BE2C (cell line): ENCODE measurements at regions not wholly inside any gene's neighbourhood (a gene's known extent, or its start where the extent isn't known, plus 50 kb on each side); places are given as distances from the start of the nearest gene placed in this dataset.
A peak's percentile ranks its signal among the peaks of the same experiment; 100 is the strongest.

Experiments
- DNase-seq: peaks from one replicate; pipeline ENCODE4 v3.0.0-alpha.2; 2020
- H3K27me3 ChIP-seq: fragments of 250-450 bp; sonication (Bioruptor Pico); 2 replicates; pipeline ENCODE4 v1.5.1; 2020; ENCODE audit warnings: mild to moderate bottlenecking
- H3K36me3 ChIP-seq: fragments of 250-450 bp; sonication (Bioruptor Pico); 2 replicates; pipeline ENCODE4 v1.5.1; 2020; ENCODE audit warnings: mild to moderate bottlenecking
- H3K4me1 ChIP-seq: fragments of 250-450 bp; sonication (Bioruptor Pico); 2 replicates; pipeline ENCODE4 v1.5.1; 2020
- H3K4me3 ChIP-seq: 2 replicates; pipeline ENCODE4 v1.5.1; 2011; ENCODE audit warnings: low read depth, low read length
- H3K9me3 ChIP-seq: fragments of 250-450 bp; sonication (Bioruptor Pico); 2 replicates; pipeline ENCODE4 v1.5.1; 2020
- CTCF ChIP-seq: IDR thresholded peaks from 2 replicates; pipeline ENCODE4 v1.5.1; 2012; ENCODE audit warnings: mild to moderate bottlenecking, low read depth, low read length

DNA sequence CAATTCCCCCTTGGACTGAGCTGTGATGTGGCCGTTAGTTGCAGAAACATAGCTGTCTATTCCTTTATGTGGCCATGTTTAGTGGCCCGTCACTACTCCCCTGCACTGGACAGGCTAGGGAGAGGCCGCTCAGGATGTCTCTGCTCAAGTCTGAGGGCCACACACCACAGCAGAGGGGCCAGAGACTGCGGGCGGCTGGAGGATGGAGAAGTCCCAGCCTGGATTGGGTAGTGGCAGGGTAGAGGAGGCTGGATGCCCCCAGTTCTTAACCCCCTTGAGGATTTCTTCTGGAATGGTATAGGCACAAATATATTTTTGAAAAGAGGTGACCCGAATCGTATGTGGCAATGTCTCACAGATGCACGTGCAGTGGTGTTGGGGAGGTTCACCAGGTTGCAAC, 116.4 kb upstream of the B3GAT1 start:
- DNase-seq = no peak
- Histone ChIP-seq H3K27me3 (peaks cover 9% of the 10 kb centered on the region), H3K4me3 (no peak overlapping the region), H3K36me3 (no peaks in the 10 kb centered on the region), H3K4me1 (no peaks in the 10 kb centered on the region), H3K9me3 (no peaks in the 10 kb centered on the region)
- TF ChIP-seq CTCF = no peak

DNA sequence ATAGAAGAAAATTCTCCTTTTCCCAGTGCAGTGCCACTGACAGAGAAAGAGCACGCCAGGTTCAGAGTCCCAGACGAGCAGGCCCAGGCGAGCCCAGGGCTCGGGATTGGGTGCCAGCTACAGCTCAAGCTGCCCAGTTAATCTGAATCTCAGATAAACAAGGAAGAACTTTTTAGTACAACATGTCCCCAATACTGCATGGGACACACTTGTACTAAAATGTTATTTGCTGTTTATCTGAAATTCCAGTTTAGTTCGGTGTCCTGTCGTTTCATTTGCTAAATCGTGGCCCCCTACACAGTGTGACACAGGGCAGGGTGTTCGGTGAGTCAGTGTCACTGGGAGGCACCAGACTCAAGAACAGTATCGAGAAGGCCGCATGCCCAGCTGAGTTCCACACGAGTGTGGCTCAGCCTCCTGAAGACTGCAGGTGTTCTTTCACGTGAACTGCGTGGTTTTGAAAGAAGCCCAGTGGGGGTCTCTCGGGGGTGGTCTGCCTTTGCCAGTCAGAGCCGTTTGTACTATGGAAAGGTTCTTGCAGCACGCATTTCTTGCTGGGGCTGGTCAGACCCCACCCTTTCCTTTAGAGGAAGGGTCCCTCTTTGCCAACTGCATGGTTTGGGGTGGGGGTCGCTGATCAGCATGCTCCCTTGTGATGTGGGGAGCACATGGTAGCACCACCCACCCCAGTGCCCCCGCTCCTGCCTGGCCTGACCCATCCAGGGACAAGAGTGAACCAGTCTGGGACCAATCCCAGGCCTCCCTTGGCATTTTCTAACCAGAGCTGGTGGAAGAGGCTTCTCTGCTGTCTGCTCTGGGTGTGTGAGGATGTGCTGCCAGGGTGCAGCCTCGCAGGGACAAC, 115.6 kb upstream of the B3GAT1 start:
- DNase-seq = peak; percentile 6
- peaks cover 9% of the 10 kb centered on the region for H3K27me3 ChIP-seq
- H3K9me3 ChIP-seq = no peaks in the 10 kb centered on the region
- no peaks in the 10 kb centered on the region for H3K4me1 ChIP-seq
- no peak overlapping the region for H3K4me3 ChIP-seq
- TF ChIP-seq CTCF = no peak
- no peaks in the 10 kb centered on the region for H3K36me3 ChIP-seq

DNA sequence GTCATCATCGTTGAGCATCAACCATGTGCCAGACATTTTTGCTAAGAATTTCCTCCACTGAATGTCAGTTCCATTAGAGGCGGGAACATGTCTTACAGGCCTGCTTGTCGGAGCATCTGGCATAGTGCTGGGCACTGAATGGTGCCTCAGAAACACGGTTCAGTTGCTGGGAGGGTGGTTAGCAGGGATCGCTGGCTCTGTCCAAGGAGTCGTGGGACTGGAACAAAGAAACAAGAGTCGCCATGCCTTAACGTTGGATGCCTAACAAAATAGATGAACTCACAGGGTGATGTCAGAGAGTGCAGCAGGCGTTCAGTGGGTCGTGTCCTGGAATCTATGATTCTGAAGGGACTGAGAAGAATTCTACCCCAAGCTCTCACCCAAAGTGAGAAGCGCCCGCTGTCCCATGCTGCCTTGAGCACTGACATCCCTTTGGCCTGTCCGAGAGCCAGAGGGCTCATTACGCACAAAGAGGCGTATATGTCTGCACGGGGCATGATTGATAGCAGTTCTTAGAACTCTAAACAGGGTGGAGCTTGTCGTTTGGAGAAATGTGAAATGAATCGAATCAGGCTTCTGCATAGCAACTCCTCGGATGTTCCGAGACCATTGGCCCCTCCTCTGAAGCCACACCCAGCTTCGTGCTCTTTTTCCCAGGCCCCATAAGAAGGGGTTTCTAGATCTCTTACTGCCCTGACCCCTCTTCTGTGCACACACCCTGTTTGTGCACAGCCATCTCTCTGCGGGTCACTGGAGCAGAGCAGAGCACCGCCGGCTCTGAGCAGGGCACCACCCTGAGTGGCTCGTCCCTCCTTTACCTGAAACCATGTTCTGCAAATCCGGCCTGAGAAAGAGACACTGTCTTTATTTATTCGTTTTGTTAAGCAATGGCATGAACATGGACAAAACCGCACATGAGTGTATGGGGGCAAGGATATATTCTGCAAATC, 113.1 kb upstream of the B3GAT1 start:
- no peak for TF ChIP-seq CTCF
- Histone ChIP-seq H3K4me3 (no peak overlapping the region), H3K4me1 (no peaks in the 10 kb centered on the region), H3K36me3 (no peaks in the 10 kb centered on the region), H3K9me3 (no peaks in the 10 kb centered on the region), H3K27me3 (peaks cover 13% of the 10 kb centered on the region)
- DNase-seq = no peak

DNA sequence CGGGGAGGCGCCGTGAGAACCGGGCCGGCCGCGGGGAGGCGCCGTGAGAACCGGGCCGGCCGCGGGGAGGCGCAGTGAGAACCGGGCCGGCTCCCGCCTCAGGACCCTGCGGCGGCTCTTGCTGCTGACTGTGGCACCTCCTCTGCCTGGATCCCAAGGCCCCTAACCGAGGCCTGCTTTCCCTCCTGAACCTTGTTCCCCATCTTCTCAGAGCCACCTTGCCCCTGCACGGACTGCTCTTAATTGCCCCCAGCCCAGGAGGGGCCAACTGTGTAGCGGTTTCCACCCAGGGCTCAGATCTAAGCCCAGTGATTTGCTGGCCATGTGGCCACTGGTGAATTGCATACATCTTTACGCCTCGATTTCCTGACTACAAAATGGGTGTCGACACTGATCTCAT, 112.2 kb upstream of the B3GAT1 start:
- H3K4me3 ChIP-seq = no peak overlapping the region
- no peak for TF ChIP-seq CTCF
- H3K36me3 ChIP-seq = no peaks in the 10 kb centered on the region
- no peaks in the 10 kb centered on the region for H3K4me1 ChIP-seq
- peaks cover 13% of the 10 kb centered on the region for H3K27me3 ChIP-seq
- no peaks in the 10 kb centered on the region for H3K9me3 ChIP-seq
- no peak for DNase-seq

GRCh38 chr11:134522782-134523570, 110.9 kb upstream of the B3GAT1 start:
- Histone ChIP-seq H3K36me3 (no peaks in the 10 kb centered on the region), H3K27me3 (peaks cover 13% of the 10 kb centered on the region)
- DNase-seq = no peak

More at GRCh38 chr11:134522782-134523570, 110.9 kb upstream of the B3GAT1 start:
- H3K9me3 ChIP-seq = no peaks in the 10 kb centered on the region
- H3K4me3 ChIP-seq = no peak overlapping the region
- no peaks in the 10 kb centered on the region for H3K4me1 ChIP-seq
- no peak for TF ChIP-seq CTCF
